Transverse colon (tissue), 3 donors: ENCODE measurements at regions not wholly inside any gene's neighbourhood (a gene's known extent, or its start where the extent isn't known, plus 50 kb on each side); places are given as distances from the start of the nearest gene placed in this dataset.

Experiments
- EP300 ChIP-seq: sonication (generic); formaldehyde crosslinking; IDR thresholded peaks from one replicate; pipeline ENCODE4 v1.6.1; 2017; ENCODE audit warnings: antibody characterized with exemption, low read depth
- POLR2A ChIP-seq: fragments of 450-650 bp; IDR thresholded peaks from one replicate; pipeline ENCODE4 v1.6.1; 2016; ENCODE audit warnings: antibody characterized with exemption, mild to moderate bottlenecking, moderate library complexity
- TF ChIP-seq, protein P1 (sequence below), 5 experiments: fragments of 200-600 bp in 3 of 5; fragments of 450-650 bp in 2 of 5; sonication (generic) in 3 of 5; IDR thresholded peaks; 1 replicate in 2 of 5; 2 replicates in 3 of 5; pipeline ENCODE4 v1.5.1; 2016 to 2017; ENCODE audit warnings: antibody characterized with exemption in 5 of 5, inconsistent platforms in 3 of 5, mild to moderate bottlenecking in 2 of 5, moderate library complexity in 1 of 5

GRCh38 chr6:165794179-165794601 is 131.1 kb upstream of the PDE10A start:
- TF ChIP-seq, protein P1, sequence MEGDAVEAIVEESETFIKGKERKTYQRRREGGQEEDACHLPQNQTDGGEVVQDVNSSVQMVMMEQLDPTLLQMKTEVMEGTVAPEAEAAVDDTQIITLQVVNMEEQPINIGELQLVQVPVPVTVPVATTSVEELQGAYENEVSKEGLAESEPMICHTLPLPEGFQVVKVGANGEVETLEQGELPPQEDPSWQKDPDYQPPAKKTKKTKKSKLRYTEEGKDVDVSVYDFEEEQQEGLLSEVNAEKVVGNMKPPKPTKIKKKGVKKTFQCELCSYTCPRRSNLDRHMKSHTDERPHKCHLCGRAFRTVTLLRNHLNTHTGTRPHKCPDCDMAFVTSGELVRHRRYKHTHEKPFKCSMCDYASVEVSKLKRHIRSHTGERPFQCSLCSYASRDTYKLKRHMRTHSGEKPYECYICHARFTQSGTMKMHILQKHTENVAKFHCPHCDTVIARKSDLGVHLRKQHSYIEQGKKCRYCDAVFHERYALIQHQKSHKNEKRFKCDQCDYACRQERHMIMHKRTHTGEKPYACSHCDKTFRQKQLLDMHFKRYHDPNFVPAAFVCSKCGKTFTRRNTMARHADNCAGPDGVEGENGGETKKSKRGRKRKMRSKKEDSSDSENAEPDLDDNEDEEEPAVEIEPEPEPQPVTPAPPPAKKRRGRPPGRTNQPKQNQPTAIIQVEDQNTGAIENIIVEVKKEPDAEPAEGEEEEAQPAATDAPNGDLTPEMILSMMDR (IDR thresholded peaks at IDR 0.05), result no peak
- TF ChIP-seq POLR2A (no peak), EP300 (no peak)
